ENCODE measurements at regions not wholly inside any gene's neighbourhood (a gene's known extent, or its start where the extent isn't known, plus 50 kb on each side); places are given as distances from the start of the nearest gene placed in this dataset.

DNA sequence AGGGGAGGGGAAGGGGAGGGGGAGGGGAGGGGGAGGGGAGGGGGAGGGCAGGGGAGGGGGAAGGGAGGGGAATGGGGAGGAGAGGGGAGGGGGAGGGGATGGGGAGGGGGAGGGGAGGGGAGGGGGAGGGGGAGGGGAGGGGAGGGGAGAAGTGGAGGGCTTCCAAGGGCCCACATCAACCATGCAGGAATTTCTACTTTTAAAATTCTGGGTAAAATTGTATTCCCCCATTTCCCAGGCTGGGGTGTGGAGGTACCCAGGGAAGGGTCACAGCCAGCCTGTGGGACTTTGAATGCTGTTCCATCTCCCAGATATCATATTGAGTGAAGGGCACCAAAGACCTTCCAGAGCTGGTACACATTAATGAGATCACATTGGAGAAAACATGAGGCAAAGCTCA, 126.9 kb upstream of the ETS2 start:
- TF ChIP-seq, protein P1, sequence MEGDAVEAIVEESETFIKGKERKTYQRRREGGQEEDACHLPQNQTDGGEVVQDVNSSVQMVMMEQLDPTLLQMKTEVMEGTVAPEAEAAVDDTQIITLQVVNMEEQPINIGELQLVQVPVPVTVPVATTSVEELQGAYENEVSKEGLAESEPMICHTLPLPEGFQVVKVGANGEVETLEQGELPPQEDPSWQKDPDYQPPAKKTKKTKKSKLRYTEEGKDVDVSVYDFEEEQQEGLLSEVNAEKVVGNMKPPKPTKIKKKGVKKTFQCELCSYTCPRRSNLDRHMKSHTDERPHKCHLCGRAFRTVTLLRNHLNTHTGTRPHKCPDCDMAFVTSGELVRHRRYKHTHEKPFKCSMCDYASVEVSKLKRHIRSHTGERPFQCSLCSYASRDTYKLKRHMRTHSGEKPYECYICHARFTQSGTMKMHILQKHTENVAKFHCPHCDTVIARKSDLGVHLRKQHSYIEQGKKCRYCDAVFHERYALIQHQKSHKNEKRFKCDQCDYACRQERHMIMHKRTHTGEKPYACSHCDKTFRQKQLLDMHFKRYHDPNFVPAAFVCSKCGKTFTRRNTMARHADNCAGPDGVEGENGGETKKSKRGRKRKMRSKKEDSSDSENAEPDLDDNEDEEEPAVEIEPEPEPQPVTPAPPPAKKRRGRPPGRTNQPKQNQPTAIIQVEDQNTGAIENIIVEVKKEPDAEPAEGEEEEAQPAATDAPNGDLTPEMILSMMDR (conservative IDR thresholded peaks at IDR 0.05; ENCODE audit: low read length) = no peak
- no peak for TF ChIP-seq EZH2phosphoT487 (IDR thresholded peaks at IDR 0.05; ENCODE audit: borderline replicate concordance, low read depth, low read length)
